Right lobe of liver (tissue), 4 donors: ENCODE measurements at regions not wholly inside any gene's neighbourhood (a gene's known extent, or its start where the extent isn't known, plus 50 kb on each side); places are given as distances from the start of the nearest gene placed in this dataset.

Experiments used
- POLR2A ChIP-seq: fragments of 450-650 bp; IDR thresholded peaks from one replicate; pipeline ENCODE4 v1.6.1; 2017; ENCODE audit warnings: antibody characterized with exemption, mild to moderate bottlenecking
- TF ChIP-seq, protein P1 (sequence below), 4 donors: fragments of 200-600 bp in 3 of 4; fragments of 450-650 bp in 1 of 4; IDR thresholded peaks; one replicate each; pipeline versions ENCODE4 v1.5.1 to v1.8.0; 2016 to 2022; ENCODE audit warnings: antibody characterized with exemption in 4 of 4, mild to moderate bottlenecking in 2 of 4
- donor health status: DM: no; HTN: no; CAD: no.
- donor health status: DM: no; HTN: no; CAD: no.
- donor health status: DM: no; HTN: yes; CAD: no.

- TF ChIP-seq, protein P1, sequence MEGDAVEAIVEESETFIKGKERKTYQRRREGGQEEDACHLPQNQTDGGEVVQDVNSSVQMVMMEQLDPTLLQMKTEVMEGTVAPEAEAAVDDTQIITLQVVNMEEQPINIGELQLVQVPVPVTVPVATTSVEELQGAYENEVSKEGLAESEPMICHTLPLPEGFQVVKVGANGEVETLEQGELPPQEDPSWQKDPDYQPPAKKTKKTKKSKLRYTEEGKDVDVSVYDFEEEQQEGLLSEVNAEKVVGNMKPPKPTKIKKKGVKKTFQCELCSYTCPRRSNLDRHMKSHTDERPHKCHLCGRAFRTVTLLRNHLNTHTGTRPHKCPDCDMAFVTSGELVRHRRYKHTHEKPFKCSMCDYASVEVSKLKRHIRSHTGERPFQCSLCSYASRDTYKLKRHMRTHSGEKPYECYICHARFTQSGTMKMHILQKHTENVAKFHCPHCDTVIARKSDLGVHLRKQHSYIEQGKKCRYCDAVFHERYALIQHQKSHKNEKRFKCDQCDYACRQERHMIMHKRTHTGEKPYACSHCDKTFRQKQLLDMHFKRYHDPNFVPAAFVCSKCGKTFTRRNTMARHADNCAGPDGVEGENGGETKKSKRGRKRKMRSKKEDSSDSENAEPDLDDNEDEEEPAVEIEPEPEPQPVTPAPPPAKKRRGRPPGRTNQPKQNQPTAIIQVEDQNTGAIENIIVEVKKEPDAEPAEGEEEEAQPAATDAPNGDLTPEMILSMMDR (IDR thresholded peaks at IDR 0.05): no peak
- no peak for TF ChIP-seq POLR2A
Measured at GRCh38 chr2:59665021-59665420, 888.4 kb downstream of the BCL11A start.
